Astrocyte of the cerebellum (primary cell): ENCODE measurements at regions not wholly inside any gene's neighbourhood (a gene's known extent, or its start where the extent isn't known, plus 50 kb on each side); places are given as distances from the start of the nearest gene placed in this dataset.

ENCODE experiments used
- DNase-seq: peaks from one replicate; pipeline ENCODE4 v3.0.0-alpha.2; 2011; ENCODE audit warnings: low read depth
- H3K4me3 ChIP-seq: 2 replicates; pipeline ENCODE4 v1.5.1; 2011; ENCODE audit warnings: mild to moderate bottlenecking, low read depth, low read length, moderate library complexity
- CTCF ChIP-seq: IDR thresholded peaks from 2 replicates; pipeline ENCODE4 v1.5.1; 2012; ENCODE audit warnings: low read length, low read depth, moderate library complexity, mild to moderate bottlenecking; ENCODE audit errors: missing control alignments
- in situ Hi-C: cut with HindIII; loops from 2 replicates; pipeline ENCODE4 v1.10.0; 2017; ENCODE audit warnings: low sequenced_read_pairs

GRCh38 chr5:136506131-136506530 lies 140.8 kb upstream of the TRPC7 start:
- no peak for DNase-seq
- no peak overlapping the region for H3K4me3 ChIP-seq
- in situ Hi-C loops: no loop called here
- no peak for TF ChIP-seq CTCF

GRCh38 chr5:136501133-136501532 lies 135.8 kb upstream of the TRPC7 start:
- no peak overlapping the region for H3K4me3 ChIP-seq
- TF ChIP-seq CTCF: no peak
- in situ Hi-C loops: no loop called here
- DNase-seq: no peak

GRCh38 chr5:136492587-136492986 lies 127.2 kb upstream of the TRPC7 start:
- no peak for DNase-seq
- H3K4me3 ChIP-seq: no peak overlapping the region
- in situ Hi-C loops: no loop called here
- TF ChIP-seq CTCF: no peak

GRCh38 chr5:136491806-136492205 lies 126.5 kb upstream of the TRPC7 start:
- no peak overlapping the region for H3K4me3 ChIP-seq
- in situ Hi-C loops: no loop called here
- DNase-seq: no peak
- no peak for TF ChIP-seq CTCF

- in situ Hi-C loops: no loop called here
Observed at GRCh38 chr5:136484808-136485325, 119.5 kb upstream of the TRPC7 start.

GRCh38 chr5:136482206-136482605 lies 116.9 kb upstream of the TRPC7 start:
- TF ChIP-seq CTCF: no peak
- DNase-seq: no peak
- in situ Hi-C loops: no loop called here
- no peak overlapping the region for H3K4me3 ChIP-seq

More at GRCh38 chr5:136484808-136485325, 119.5 kb upstream of the TRPC7 start:
- no peak overlapping the region for H3K4me3 ChIP-seq
- no peak for DNase-seq
- no peak for TF ChIP-seq CTCF

GRCh38 chr5:136474466-136474865 lies 109.1 kb upstream of the TRPC7 start:
- TF ChIP-seq CTCF: no peak
- in situ Hi-C loops: no loop called here
- H3K4me3 ChIP-seq: no peak overlapping the region
- no peak for DNase-seq
